ENCODE measurements at regions not wholly inside any gene's neighbourhood (a gene's known extent, or its start where the extent isn't known, plus 50 kb on each side); places are given as distances from the start of the nearest gene placed in this dataset.

- no peak for TF ChIP-seq POLR2AphosphoS5 (IDR thresholded peaks at IDR 0.05)
- no peak for TF ChIP-seq CTCF (IDR thresholded peaks at IDR 0.05; ENCODE audit: poor library complexity, severe bottlenecking)
- TF ChIP-seq EP300 (conservative IDR thresholded peaks at IDR 0.05; ENCODE audit: poor library complexity, severe bottlenecking): no peak
- no peak for TF ChIP-seq EZH2 (IDR thresholded peaks at IDR 0.05; ENCODE audit: borderline replicate concordance, insufficient read depth, low read length, poor library complexity, severe bottlenecking)
- TF ChIP-seq, protein P1, sequence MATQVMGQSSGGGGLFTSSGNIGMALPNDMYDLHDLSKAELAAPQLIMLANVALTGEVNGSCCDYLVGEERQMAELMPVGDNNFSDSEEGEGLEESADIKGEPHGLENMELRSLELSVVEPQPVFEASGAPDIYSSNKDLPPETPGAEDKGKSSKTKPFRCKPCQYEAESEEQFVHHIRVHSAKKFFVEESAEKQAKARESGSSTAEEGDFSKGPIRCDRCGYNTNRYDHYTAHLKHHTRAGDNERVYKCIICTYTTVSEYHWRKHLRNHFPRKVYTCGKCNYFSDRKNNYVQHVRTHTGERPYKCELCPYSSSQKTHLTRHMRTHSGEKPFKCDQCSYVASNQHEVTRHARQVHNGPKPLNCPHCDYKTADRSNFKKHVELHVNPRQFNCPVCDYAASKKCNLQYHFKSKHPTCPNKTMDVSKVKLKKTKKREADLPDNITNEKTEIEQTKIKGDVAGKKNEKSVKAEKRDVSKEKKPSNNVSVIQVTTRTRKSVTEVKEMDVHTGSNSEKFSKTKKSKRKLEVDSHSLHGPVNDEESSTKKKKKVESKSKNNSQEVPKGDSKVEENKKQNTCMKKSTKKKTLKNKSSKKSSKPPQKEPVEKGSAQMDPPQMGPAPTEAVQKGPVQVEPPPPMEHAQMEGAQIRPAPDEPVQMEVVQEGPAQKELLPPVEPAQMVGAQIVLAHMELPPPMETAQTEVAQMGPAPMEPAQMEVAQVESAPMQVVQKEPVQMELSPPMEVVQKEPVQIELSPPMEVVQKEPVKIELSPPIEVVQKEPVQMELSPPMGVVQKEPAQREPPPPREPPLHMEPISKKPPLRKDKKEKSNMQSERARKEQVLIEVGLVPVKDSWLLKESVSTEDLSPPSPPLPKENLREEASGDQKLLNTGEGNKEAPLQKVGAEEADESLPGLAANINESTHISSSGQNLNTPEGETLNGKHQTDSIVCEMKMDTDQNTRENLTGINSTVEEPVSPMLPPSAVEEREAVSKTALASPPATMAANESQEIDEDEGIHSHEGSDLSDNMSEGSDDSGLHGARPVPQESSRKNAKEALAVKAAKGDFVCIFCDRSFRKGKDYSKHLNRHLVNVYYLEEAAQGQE (IDR thresholded peaks at IDR 0.05; ENCODE audit: borderline replicate concordance): no peak
- TF ChIP-seq TAF1 (IDR thresholded peaks at IDR 0.05; ENCODE audit: low read depth): no peak
Measured at GRCh38 chr15:87804451-87804850, 452.1 kb downstream of the NTRK3 start.

Data from neural cell (in vitro differentiated cells).